Endodermal cell (in vitro differentiated cells): ENCODE measurements at regions not wholly inside any gene's neighbourhood (a gene's known extent, or its start where the extent isn't known, plus 50 kb on each side); places are given as distances from the start of the nearest gene placed in this dataset.

Experiments used
- DNase-seq: peaks from one replicate; pipeline ENCODE4 v3.0.0-alpha.2; 2017
- H3K27ac ChIP-seq: 2 replicates; pipeline ENCODE4 v1.5.1; 2013; ENCODE audit warnings: mild to moderate bottlenecking, low read depth, low read length, moderate library complexity
- H3K27me3 ChIP-seq: 2 replicates; pipeline ENCODE4 v1.6.1; 2013; ENCODE audit warnings: mild to moderate bottlenecking, low read length, moderate library complexity; ENCODE audit not compliant: insufficient read depth, control insufficient read depth, poor library complexity, severe bottlenecking
- H3K36me3 ChIP-seq: 2 replicates; pipeline ENCODE4 v1.7.0; 2013; ENCODE audit warnings: mild to moderate bottlenecking, low read length, moderate library complexity; ENCODE audit not compliant: control insufficient read depth, insufficient read depth
- H3K4me1 ChIP-seq: one replicate; pipeline ENCODE4 v1.7.0; 2013; ENCODE audit warnings: low read length; ENCODE audit not compliant: control insufficient read depth, insufficient read depth
- H3K4me3 ChIP-seq: 2 replicates; pipeline ENCODE4 v1.5.1; 2013; ENCODE audit warnings: mild to moderate bottlenecking, low read length, moderate library complexity
- H3K9ac ChIP-seq: 2 replicates; pipeline ENCODE4 v1.6.1; 2013; ENCODE audit warnings: mild to moderate bottlenecking, low read length, moderate library complexity; ENCODE audit not compliant: poor library complexity, severe bottlenecking; ENCODE audit errors: extremely low read depth
- H3K9me3 ChIP-seq: 2 replicates; pipeline ENCODE4 v1.6.1; 2013; ENCODE audit warnings: mild to moderate bottlenecking, low read length, moderate library complexity; ENCODE audit not compliant: control insufficient read depth
- H3K27ac Mint-ChIP-seq: 2 replicates; pipeline ENCODE4 v1.8.0; 2020; ENCODE audit warnings: mixed read lengths
- H3K27me3 Mint-ChIP-seq: 2 replicates; pipeline ENCODE4 v1.8.0; 2021; ENCODE audit warnings: mild to moderate bottlenecking, mixed read lengths; ENCODE audit not compliant: insufficient read depth
- H3K36me3 Mint-ChIP-seq: 2 replicates; pipeline ENCODE4 v1.8.0; 2020; ENCODE audit warnings: low read depth, mixed read lengths
- H3K4me1 Mint-ChIP-seq: 2 replicates; pipeline ENCODE4 v1.8.0; 2020; ENCODE audit warnings: mixed read lengths
- H3K4me3 Mint-ChIP-seq: 2 replicates; pipeline ENCODE4 v1.8.0; 2020; ENCODE audit warnings: mild to moderate bottlenecking, moderate library complexity, mixed read lengths
- H3K9me3 Mint-ChIP-seq: 2 replicates; pipeline ENCODE4 v1.8.0; 2020; ENCODE audit warnings: mild to moderate bottlenecking, mixed read lengths
- CTCF ChIP-seq: fragments of 200-600 bp; sonication (generic); conservative IDR thresholded peaks from 2 replicates; pipeline ENCODE4 v1.5.0; 2021; ENCODE audit warnings: antibody characterized with exemption, mild to moderate bottlenecking
- WGBS, 2 experiments: methylation state at CpG; one replicate each; pipeline versions ENCODE4 v1.1.5 to v1.1.7; 2013; ENCODE audit warnings: missing lambda C conversion rate in 2 of 2, mixed read lengths in 1 of 2; ENCODE audit not compliant: insufficient coverage in 1 of 2, insufficient read length in 1 of 2; 5-methylcytosine and 5-hydroxymethylcytosine counted together

- Histone ChIP-seq H3K27ac (no peak overlapping the region), H3K9ac (no peak overlapping the region), H3K36me3 (no peaks in the 10 kb centered on the region), H3K4me3 (no peak overlapping the region), H3K9me3 (no peaks in the 10 kb centered on the region), H3K4me1 (no peaks in the 10 kb centered on the region), H3K27me3 (peaks cover 8% of the 10 kb centered on the region)
- peaks cover 41% of the 10 kb centered on the region for H3K27me3 Mint-ChIP-seq
- H3K27ac Mint-ChIP-seq, result no peak overlapping the region
- peaks cover 13% of the 10 kb centered on the region for H3K4me1 Mint-ChIP-seq
- no peak overlapping the region for H3K4me3 Mint-ChIP-seq
- H3K36me3 Mint-ChIP-seq, result no peaks in the 10 kb centered on the region
- WGBS, 2 experiments, result 82 to 90% methylated on average over 6 to 13 of the region's 13 CpGs
- TF ChIP-seq CTCF, result no peak
- DNase-seq, result no peak
- no peaks in the 10 kb centered on the region for H3K9me3 Mint-ChIP-seq
These were observed 125.8 kb upstream of the GLI2 start for GRCh38 chr2:120609826-120610395.

- DNase-seq, result no peak
- Histone ChIP-seq H3K27me3 (peaks cover 8% of the 10 kb centered on the region), H3K9ac (no peak overlapping the region), H3K36me3 (no peaks in the 10 kb centered on the region), H3K4me3 (no peak overlapping the region), H3K27ac (no peak overlapping the region), H3K4me1 (no peaks in the 10 kb centered on the region), H3K9me3 (no peaks in the 10 kb centered on the region)
- H3K9me3 Mint-ChIP-seq, result no peaks in the 10 kb centered on the region
- H3K4me1 Mint-ChIP-seq, result peaks cover 13% of the 10 kb centered on the region
- H3K27me3 Mint-ChIP-seq, result peaks cover 44% of the 10 kb centered on the region
- H3K27ac Mint-ChIP-seq, result no peak overlapping the region
- TF ChIP-seq CTCF, result no peak
- no peaks in the 10 kb centered on the region for H3K36me3 Mint-ChIP-seq
- H3K4me3 Mint-ChIP-seq, result no peak overlapping the region
- WGBS, 2 experiments, result 90 to 93% methylated on average over 3 to 6 of the region's 6 CpGs
These were observed 124.7 kb upstream of the GLI2 start for GRCh38 chr2:120611016-120611415.

- no peaks in the 10 kb centered on the region for H3K36me3 Mint-ChIP-seq
- H3K27ac ChIP-seq, result no peak overlapping the region
- H3K27me3 Mint-ChIP-seq, result peaks cover 44% of the 10 kb centered on the region
- H3K27me3 ChIP-seq, result peaks cover 8% of the 10 kb centered on the region
- H3K9me3 ChIP-seq, result no peaks in the 10 kb centered on the region
- DNase-seq, result no peak
- H3K9ac ChIP-seq, result no peak overlapping the region
- H3K4me3 ChIP-seq, result no peak overlapping the region
- no peak overlapping the region for H3K4me3 Mint-ChIP-seq
- 83 to 86% methylated on average over 9 to 13 of the region's 13 CpGs for WGBS, 2 experiments
- H3K4me1 Mint-ChIP-seq, result peaks cover 13% of the 10 kb centered on the region
- no peaks in the 10 kb centered on the region for H3K9me3 Mint-ChIP-seq
- no peak overlapping the region for H3K27ac Mint-ChIP-seq
- no peaks in the 10 kb centered on the region for H3K36me3 ChIP-seq
- no peak for TF ChIP-seq CTCF
- H3K4me1 ChIP-seq, result no peaks in the 10 kb centered on the region
These were observed 123.7 kb upstream of the GLI2 start for GRCh38 chr2:120611961-120612360.
